Caco-2 (cell line): ENCODE measurements at regions not wholly inside any gene's neighbourhood (a gene's known extent, or its start where the extent isn't known, plus 50 kb on each side); places are given as distances from the start of the nearest gene placed in this dataset.

Experiments
- BruUV-seq: library from RNA; stranded (reverse); fragments of 400-500 nt; replicated peaks from 2 replicates; lab custom pipeline; 2021; lab: Mats Ljungman, UMichigan
- CTCF ChIA-PET: fragments of 300-600 bp; sonication (Branson Sonifier 250); formaldehyde crosslinking; loops from one replicate; lab custom pipeline; 2022; ENCODE audit warnings: antibody characterized with exemption; lab: Charles Lee
- POLR2A ChIA-PET: fragments of 300-600 bp; sonication (Branson Sonifier 250); formaldehyde crosslinking; loops from one replicate; lab custom pipeline; 2022; ENCODE audit warnings: antibody characterized with exemption; lab: Charles Lee
- DNase-seq, 2 experiments: peaks; one replicate each; pipeline versions ENCODE4 v3.0.0 to v3.0.0-alpha.2; 2020 to 2022
- H3K27me3 ChIP-seq: replicated peaks from 2 replicates; pipeline ENCODE4 v1.6.0; 2011; ENCODE audit warnings: low read length; ENCODE audit not compliant: control insufficient read depth, insufficient read depth
- H3K36me3 ChIP-seq: 2 replicates; pipeline ENCODE4 v1.5.1; 2011; ENCODE audit warnings: low read length; ENCODE audit not compliant: control insufficient read depth, insufficient read depth
- H3K4me1 ChIP-seq: fragments of 250-450 bp; sonication (Bioruptor Pico); 2 replicates; pipeline ENCODE4 v1.5.1; 2020; ENCODE audit warnings: mild to moderate bottlenecking
- H3K4me3 ChIP-seq: 2 replicates; pipeline ENCODE4 v1.5.1; 2011; ENCODE audit warnings: low read depth, mild to moderate bottlenecking, control low read depth, low read length
- H3K9me3 ChIP-seq: fragments of 250-450 bp; sonication (Bioruptor Pico); 2 replicates; pipeline ENCODE4 v1.5.1; 2020; ENCODE audit warnings: mild to moderate bottlenecking, moderate library complexity
- H3K27ac Mint-ChIP-seq: one replicate; pipeline ENCODE4 v1.8.0; 2022; ENCODE audit warnings: mixed read lengths; ENCODE audit not compliant: unreplicated experiment
- H3K27me3 Mint-ChIP-seq: one replicate; pipeline ENCODE4 v1.8.0; 2022; ENCODE audit warnings: mixed read lengths; ENCODE audit not compliant: insufficient read depth, unreplicated experiment
- H3K36me3 Mint-ChIP-seq: one replicate; pipeline ENCODE4 v1.8.0; 2022; ENCODE audit warnings: mild to moderate bottlenecking, mixed read lengths; ENCODE audit not compliant: insufficient read depth, unreplicated experiment
- H3K4me1 Mint-ChIP-seq: one replicate; pipeline ENCODE4 v1.8.0; 2022; ENCODE audit warnings: low read depth, mixed read lengths; ENCODE audit not compliant: unreplicated experiment
- H3K4me3 Mint-ChIP-seq: one replicate; pipeline ENCODE4 v1.8.0; 2022; ENCODE audit warnings: mild to moderate bottlenecking, moderate library complexity, mixed read lengths; ENCODE audit not compliant: unreplicated experiment
- H3K9me3 Mint-ChIP-seq: one replicate; pipeline ENCODE4 v1.8.0; 2022; ENCODE audit warnings: mixed read lengths; ENCODE audit not compliant: unreplicated experiment
- intact Hi-C: fragments of 100-400 bp; cut with micrococcal nuclease; formaldehyde crosslinking; loops from one replicate; pipeline ENCODE4 v1.10.0; 2022; ENCODE audit not compliant: unreplicated experiment
- TF ChIP-seq, protein P1 (sequence below), 2 experiments: fragments of 200-600 bp in 1 of 2; IDR thresholded peaks; 1 replicate in 1 of 2; 2 replicates in 1 of 2; pipeline versions ENCODE4 v1.5.1 to v1.8.0; 2011 to 2022; ENCODE audit warnings: antibody characterized with exemption in 1 of 2, control low read depth in 1 of 2, inconsistent platforms in 1 of 2, low read depth in 1 of 2, low read length in 1 of 2, mild to moderate bottlenecking in 1 of 2, moderate library complexity in 1 of 2; ENCODE audit not compliant: insufficient read depth in 1 of 2, severe bottlenecking in 1 of 2, unreplicated experiment in 1 of 2

DNA sequence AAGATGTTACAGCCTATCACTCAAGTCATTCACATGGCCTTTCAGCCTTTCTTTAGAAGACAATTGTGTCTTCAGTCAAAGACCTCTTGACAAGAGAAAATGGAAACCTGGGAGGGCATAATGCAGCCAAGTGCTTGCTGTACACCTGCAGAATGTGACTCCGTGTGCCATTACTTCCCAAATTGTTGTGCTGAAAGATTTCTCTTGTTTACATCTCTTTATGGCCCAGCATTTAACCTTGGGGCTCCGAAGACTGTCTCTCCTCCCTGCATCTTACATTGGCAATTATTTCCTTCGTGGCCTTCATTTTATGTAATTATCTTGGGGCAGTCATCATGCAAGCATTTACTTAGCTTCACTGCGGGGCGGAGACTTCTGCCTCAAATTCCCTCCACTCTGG, 287.0 kb downstream of the TCF7L2 start:
- ChIA-PET CTCF (no interaction called here), POLR2A (no interaction called here)
- H3K4me1 ChIP-seq: no peaks in the 10 kb centered on the region
- no peak overlapping the region for H3K4me3 Mint-ChIP-seq
- no TSS peak for BruUV-seq
- H3K9me3 ChIP-seq: no peaks in the 10 kb centered on the region
- no peaks in the 10 kb centered on the region for H3K36me3 Mint-ChIP-seq
- no peak overlapping the region for H3K27ac Mint-ChIP-seq
- DNase-seq: no peak
- TF ChIP-seq, protein P1, sequence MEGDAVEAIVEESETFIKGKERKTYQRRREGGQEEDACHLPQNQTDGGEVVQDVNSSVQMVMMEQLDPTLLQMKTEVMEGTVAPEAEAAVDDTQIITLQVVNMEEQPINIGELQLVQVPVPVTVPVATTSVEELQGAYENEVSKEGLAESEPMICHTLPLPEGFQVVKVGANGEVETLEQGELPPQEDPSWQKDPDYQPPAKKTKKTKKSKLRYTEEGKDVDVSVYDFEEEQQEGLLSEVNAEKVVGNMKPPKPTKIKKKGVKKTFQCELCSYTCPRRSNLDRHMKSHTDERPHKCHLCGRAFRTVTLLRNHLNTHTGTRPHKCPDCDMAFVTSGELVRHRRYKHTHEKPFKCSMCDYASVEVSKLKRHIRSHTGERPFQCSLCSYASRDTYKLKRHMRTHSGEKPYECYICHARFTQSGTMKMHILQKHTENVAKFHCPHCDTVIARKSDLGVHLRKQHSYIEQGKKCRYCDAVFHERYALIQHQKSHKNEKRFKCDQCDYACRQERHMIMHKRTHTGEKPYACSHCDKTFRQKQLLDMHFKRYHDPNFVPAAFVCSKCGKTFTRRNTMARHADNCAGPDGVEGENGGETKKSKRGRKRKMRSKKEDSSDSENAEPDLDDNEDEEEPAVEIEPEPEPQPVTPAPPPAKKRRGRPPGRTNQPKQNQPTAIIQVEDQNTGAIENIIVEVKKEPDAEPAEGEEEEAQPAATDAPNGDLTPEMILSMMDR (IDR thresholded peaks at IDR 0.05; ENCODE audit: insufficient read depth in 1 of 2, low read depth in 1 of 2, low read length in 1 of 2, severe bottlenecking in 1 of 2, unreplicated experiment in 1 of 2): no peak
- H3K4me3 ChIP-seq: no peak overlapping the region
- H3K36me3 ChIP-seq: no peaks in the 10 kb centered on the region
- H3K27me3 Mint-ChIP-seq: peaks cover 5% of the 10 kb centered on the region
- H3K27me3 ChIP-seq: no peaks in the 10 kb centered on the region
- intact Hi-C loops: no loop called here
- H3K4me1 Mint-ChIP-seq: no peaks in the 10 kb centered on the region
- no peaks in the 10 kb centered on the region for H3K9me3 Mint-ChIP-seq

DNA sequence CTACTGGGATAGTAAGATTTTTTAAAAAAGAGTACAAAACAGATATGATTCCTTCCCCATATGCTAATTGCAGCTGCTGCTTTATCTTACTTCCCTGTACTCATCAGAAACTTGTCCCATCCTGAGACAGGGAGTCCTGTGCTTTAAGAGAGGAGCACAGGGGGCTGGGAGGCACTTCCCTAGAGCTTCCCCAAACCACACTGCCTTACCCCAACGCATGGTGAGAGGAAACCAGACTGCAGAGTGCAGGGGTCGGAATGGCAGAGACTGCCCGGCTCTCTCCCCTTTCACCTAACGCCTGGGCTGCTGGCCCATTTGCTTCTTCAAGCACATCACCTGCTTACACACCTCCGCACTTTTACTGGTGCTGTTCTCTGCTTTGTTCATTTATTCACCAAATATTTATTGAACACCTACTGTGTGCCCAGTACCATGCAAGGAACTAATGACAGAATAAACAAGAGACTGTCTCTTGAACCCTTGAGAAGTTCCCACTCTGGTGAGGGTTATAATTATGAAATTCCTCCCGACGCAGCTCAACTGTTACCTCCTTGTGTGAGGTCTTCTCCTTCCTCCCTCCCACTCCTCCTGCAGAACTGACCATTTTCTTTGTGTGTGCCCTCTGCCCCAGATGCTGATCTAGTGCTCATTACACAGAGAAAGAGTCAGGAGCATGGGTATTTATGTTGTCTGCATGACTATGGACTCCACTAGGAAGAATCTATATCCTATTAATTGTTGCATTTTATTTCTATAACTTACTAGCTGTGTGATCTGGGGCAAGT, 289.7 kb downstream of the TCF7L2 start:
- no peak overlapping the region for H3K27ac Mint-ChIP-seq
- no peaks in the 10 kb centered on the region for H3K9me3 Mint-ChIP-seq
- no peaks in the 10 kb centered on the region for H3K36me3 ChIP-seq
- no peaks in the 10 kb centered on the region for H3K36me3 Mint-ChIP-seq
- H3K27me3 ChIP-seq: no peaks in the 10 kb centered on the region
- H3K4me3 Mint-ChIP-seq: no peak overlapping the region
- no peak for DNase-seq
- intact Hi-C loops: no loop called here
- ChIA-PET CTCF (no interaction called here), POLR2A (no interaction called here)
- no peaks in the 10 kb centered on the region for H3K4me1 Mint-ChIP-seq
- no peaks in the 10 kb centered on the region for H3K4me1 ChIP-seq
- peaks cover 5% of the 10 kb centered on the region for H3K27me3 Mint-ChIP-seq
- no peaks in the 10 kb centered on the region for H3K9me3 ChIP-seq
- no TSS peak for BruUV-seq
- no peak overlapping the region for H3K4me3 ChIP-seq
- TF ChIP-seq, protein P1 (IDR thresholded peaks at IDR 0.05; ENCODE audit: insufficient read depth in 1 of 2, low read depth in 1 of 2, low read length in 1 of 2, severe bottlenecking in 1 of 2, unreplicated experiment in 1 of 2): no peak

DNA sequence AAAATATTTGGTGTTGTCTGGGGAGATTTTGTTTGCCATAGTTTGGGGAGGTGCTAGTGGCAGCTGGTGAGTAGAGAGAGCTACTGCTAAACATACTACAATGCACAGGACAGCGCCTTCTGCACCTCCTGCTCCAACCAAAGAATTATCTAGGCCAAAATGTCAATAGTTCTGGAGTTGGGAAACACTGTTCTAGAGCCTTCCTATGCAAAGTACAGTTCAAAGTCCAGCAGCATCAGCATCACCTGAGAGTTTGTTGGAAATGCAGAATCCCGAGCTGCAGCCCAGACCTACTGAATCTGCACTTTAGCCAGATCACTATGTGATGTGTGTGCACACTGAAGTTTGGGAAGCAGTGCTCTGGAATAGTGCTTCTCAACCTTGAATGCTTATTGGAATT, 290.7 kb downstream of the TCF7L2 start:
- H3K9me3 ChIP-seq: no peaks in the 10 kb centered on the region
- no TSS peak for BruUV-seq
- peaks cover 5% of the 10 kb centered on the region for H3K27me3 Mint-ChIP-seq
- no peaks in the 10 kb centered on the region for H3K27me3 ChIP-seq
- ChIA-PET CTCF (no interaction called here), POLR2A (no interaction called here)
- H3K4me3 ChIP-seq: no peak overlapping the region
- no peaks in the 10 kb centered on the region for H3K36me3 Mint-ChIP-seq
- H3K4me1 Mint-ChIP-seq: no peaks in the 10 kb centered on the region
- H3K9me3 Mint-ChIP-seq: no peaks in the 10 kb centered on the region
- H3K4me3 Mint-ChIP-seq: no peak overlapping the region
- no peak for DNase-seq
- H3K4me1 ChIP-seq: no peaks in the 10 kb centered on the region
- intact Hi-C loops: no loop called here
- no peak overlapping the region for H3K27ac Mint-ChIP-seq
- TF ChIP-seq, protein P1 (IDR thresholded peaks at IDR 0.05; ENCODE audit: insufficient read depth in 1 of 2, low read depth in 1 of 2, low read length in 1 of 2, severe bottlenecking in 1 of 2, unreplicated experiment in 1 of 2): no peak
- H3K36me3 ChIP-seq: no peaks in the 10 kb centered on the region
